GM20000 (cell line): ENCODE measurements at regions not wholly inside any gene's neighbourhood (a gene's known extent, or its start where the extent isn't known, plus 50 kb on each side); places are given as distances from the start of the nearest gene placed in this dataset.

Experiments
- DNase-seq: peaks from one replicate; pipeline ENCODE4 v3.0.0; 2012; ENCODE audit warnings: low spot score
- CTCF ChIP-seq: IDR thresholded peaks from 2 replicates; pipeline ENCODE4 v1.5.1; 2012; ENCODE audit warnings: mild to moderate bottlenecking, control low read depth; ENCODE audit errors: extremely low read depth, missing control alignments

GRCh38 chr11:29786092-29786491 is 230.7 kb downstream of the KCNA4 start:
- TF ChIP-seq CTCF = no peak
- DNase-seq = no peak

GRCh38 chr11:29783506-29783905 is 233.3 kb downstream of the KCNA4 start:
- no peak for TF ChIP-seq CTCF
- no peak for DNase-seq

GRCh38 chr11:29782447-29782846 is 234.4 kb downstream of the KCNA4 start:
- no peak for DNase-seq
- TF ChIP-seq CTCF = no peak

- DNase-seq = no peak
- no peak for TF ChIP-seq CTCF
These were observed 235.6 kb downstream of the KCNA4 start for GRCh38 chr11:29781268-29781667.

- DNase-seq = no peak
- no peak for TF ChIP-seq CTCF
These were observed 236.1 kb downstream of the KCNA4 start for GRCh38 chr11:29780756-29781155.

GRCh38 chr11:29773656-29774264 is 243.1 kb downstream of the KCNA4 start:
- TF ChIP-seq CTCF = no peak
- DNase-seq = no peak

- no peak for DNase-seq
- no peak for TF ChIP-seq CTCF
These were observed 260.0 kb downstream of the KCNA4 start for GRCh38 chr11:29756871-29757270.
